22Rv1 (cell line): ENCODE measurements at regions not wholly inside any gene's neighbourhood (a gene's known extent, or its start where the extent isn't known, plus 50 kb on each side); places are given as distances from the start of the nearest gene placed in this dataset.

Source experiments
- H3K27ac ChIP-seq: fragments of 450-650 bp; 2 replicates; pipeline ENCODE4 v1.5.1; 2017
- ZFX ChIP-seq: fragments of 450-650 bp; IDR thresholded peaks from 2 replicates; pipeline ENCODE4 v1.6.1; 2017; ENCODE audit warnings: antibody characterized with exemption, borderline replicate concordance
- TF ChIP-seq, protein P1 (sequence below): fragments of 450-650 bp; IDR thresholded peaks from 2 replicates; pipeline ENCODE4 v1.5.1; 2017; ENCODE audit warnings: mild to moderate bottlenecking

GRCh38 chr16:59124056-59124455 lies 389.9 kb upstream of the GOT2 start:
- no peak overlapping the region for H3K27ac ChIP-seq
- no peak for TF ChIP-seq ZFX
- TF ChIP-seq, protein P1, sequence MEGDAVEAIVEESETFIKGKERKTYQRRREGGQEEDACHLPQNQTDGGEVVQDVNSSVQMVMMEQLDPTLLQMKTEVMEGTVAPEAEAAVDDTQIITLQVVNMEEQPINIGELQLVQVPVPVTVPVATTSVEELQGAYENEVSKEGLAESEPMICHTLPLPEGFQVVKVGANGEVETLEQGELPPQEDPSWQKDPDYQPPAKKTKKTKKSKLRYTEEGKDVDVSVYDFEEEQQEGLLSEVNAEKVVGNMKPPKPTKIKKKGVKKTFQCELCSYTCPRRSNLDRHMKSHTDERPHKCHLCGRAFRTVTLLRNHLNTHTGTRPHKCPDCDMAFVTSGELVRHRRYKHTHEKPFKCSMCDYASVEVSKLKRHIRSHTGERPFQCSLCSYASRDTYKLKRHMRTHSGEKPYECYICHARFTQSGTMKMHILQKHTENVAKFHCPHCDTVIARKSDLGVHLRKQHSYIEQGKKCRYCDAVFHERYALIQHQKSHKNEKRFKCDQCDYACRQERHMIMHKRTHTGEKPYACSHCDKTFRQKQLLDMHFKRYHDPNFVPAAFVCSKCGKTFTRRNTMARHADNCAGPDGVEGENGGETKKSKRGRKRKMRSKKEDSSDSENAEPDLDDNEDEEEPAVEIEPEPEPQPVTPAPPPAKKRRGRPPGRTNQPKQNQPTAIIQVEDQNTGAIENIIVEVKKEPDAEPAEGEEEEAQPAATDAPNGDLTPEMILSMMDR: no peak

DNA sequence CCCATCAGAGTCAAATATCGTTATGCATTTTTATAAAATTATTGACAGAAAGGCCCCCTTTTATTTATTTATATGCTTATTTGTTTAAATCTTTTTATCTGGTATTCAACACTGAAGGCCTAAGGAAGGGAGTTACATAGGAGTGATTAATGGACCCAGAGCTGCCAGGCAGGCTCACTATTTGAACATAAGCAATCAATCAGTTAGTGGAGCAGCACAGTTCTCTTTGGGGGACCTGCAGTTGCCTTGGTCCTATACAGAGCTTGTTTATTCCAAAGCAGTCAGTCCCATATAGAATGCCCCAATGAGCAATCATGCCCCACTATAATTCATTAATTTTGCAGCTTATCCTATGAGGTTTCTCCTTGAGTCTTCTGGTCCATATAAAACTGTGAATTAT lies 389.4 kb upstream of the GOT2 start:
- H3K27ac ChIP-seq: no peak overlapping the region
- TF ChIP-seq ZFX: no peak
- TF ChIP-seq, protein P1: no peak

GRCh38 chr16:59122262-59122537 lies 388.1 kb upstream of the GOT2 start:
- no peak overlapping the region for H3K27ac ChIP-seq
- no peak for TF ChIP-seq ZFX

DNA sequence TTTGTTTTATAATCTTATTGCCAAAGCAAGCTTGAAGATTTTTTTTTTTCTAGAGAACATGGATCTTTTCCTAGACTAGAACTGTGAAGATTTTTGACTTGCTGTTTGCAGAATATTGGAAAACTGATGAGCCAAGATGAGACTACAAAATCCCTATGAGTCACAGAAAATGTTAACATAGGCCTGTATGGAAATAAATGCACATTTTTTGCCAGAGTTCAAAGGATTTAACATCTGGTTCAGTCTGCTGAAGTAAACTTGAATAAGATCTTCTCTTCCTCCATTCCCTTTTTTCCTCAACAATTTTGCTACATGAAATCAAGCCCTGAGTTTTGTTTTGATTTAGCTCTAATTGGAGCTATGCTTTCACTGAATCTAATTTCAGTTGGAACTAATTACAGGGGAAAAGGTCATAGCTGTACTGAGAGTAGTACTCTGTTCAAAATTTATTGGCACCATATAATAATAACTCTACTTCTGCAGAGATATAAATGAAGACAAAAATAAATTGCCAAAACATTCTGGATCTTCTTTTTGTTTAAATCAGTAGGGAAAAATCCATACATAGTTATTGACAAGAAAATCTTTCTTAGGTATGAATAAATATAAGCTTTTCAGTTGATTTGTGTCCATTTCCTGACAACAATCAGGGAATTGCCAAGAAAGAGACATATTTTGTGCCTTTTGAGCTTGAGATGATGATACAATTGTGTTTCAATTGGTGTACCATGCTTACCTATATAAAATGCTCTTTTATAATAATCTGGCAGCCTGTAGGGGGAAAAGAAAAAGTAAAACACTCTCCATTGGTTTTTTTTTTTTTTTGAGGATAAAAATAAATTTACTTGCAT lies 387.5 kb upstream of the GOT2 start:
- TF ChIP-seq ZFX: no peak
- TF ChIP-seq, protein P1: no peak

GRCh38 chr16:59116744-59117143 lies 382.6 kb upstream of the GOT2 start:
- H3K27ac ChIP-seq: no peak overlapping the region
- TF ChIP-seq ZFX: no peak
- TF ChIP-seq, protein P1: no peak

More for the DNA sequence above, 387.5 kb upstream of the GOT2 start:
- no peak overlapping the region for H3K27ac ChIP-seq

GRCh38 chr16:59114790-59115189 lies 380.7 kb upstream of the GOT2 start:
- TF ChIP-seq, protein P1: no peak
- TF ChIP-seq ZFX: no peak
- no peak overlapping the region for H3K27ac ChIP-seq

DNA sequence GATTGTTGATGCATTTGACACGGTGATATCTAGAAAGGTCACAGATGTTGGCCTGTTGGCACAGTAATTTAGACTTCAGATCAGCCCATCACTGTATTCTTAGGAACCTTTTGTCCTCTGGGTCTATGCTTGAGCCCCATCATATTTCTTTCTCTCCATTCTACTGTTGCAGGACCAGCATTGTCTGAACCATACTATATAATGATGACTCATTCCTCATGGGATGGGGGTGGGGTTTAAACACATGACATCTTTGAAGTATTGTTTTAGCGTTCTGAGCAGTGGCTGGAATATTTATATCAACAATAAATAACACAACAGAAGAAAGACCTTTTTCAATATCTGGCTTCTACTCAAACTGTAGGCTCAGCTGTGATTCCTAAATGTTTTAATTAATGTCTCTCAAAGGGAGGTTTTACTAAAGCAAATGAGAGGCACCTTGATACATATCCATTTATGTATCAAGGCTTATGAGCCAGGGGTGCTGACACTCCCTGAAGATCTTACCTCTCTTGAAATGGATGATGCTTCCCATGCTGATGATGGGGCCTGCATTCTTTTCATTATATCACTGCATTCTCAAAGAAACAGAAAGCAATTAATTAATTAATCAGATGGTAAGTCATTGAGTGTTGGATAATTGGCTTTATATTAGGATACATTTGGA lies 379.0 kb upstream of the GOT2 start:
- H3K27ac ChIP-seq: no peak overlapping the region
- TF ChIP-seq ZFX: no peak
- TF ChIP-seq, protein P1: no peak
